Bronchial epithelial cell (primary cell): ENCODE measurements at regions not wholly inside any gene's neighbourhood (a gene's known extent, or its start where the extent isn't known, plus 50 kb on each side); places are given as distances from the start of the nearest gene placed in this dataset.

Experiments
- DNase-seq: peaks from one replicate; pipeline ENCODE4 v3.0.0-alpha.2; 2010; ENCODE audit warnings: low read depth
- FAIRE-seq: peaks from 2 replicates; lab custom pipeline; 2011; peaks lifted over from hg19 to GRCh38; lab: Jason Lieb, UNC
- H3K27me3 ChIP-seq: 2 replicates; pipeline ENCODE4 v1.5.1; 2011; ENCODE audit warnings: low read length; ENCODE audit not compliant: control insufficient read depth, insufficient read depth
- H3K36me3 ChIP-seq: 2 replicates; pipeline ENCODE4 v1.5.1; 2011; ENCODE audit warnings: low read length; ENCODE audit not compliant: control insufficient read depth, insufficient read depth
- H3K4me3 ChIP-seq: 2 replicates; pipeline ENCODE4 v1.5.1; 2011; ENCODE audit warnings: mild to moderate bottlenecking, low read depth, low read length, control low read depth
- TF ChIP-seq, protein P1 (sequence below): IDR thresholded peaks from 2 replicates; pipeline ENCODE4 v1.5.1; 2011; ENCODE audit warnings: mild to moderate bottlenecking, moderate library complexity, low read length, control low read depth, inconsistent platforms; ENCODE audit not compliant: insufficient read depth, severe bottlenecking

DNA sequence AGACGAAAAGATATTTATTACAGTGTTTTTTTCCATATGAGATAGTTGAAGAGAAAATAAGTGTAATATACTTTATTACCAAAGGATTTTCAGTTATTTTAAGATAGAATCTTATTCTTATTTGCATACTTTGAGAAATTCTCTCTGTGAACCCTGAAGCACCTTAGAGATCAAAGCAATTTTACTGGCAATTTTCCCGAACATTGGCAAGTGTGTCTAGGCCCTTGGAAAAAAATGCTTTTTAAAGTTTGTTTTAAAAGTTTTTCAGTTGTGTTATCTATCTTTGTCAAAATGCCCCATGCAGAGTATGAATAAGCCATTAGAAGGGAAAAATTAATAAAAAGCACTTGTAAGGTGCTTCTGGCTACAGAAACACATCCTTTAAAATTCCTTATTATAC is 276.8 kb upstream of the HSF2 start:
- H3K4me3 ChIP-seq = no peak overlapping the region
- no peaks in the 10 kb centered on the region for H3K36me3 ChIP-seq
- no peaks in the 10 kb centered on the region for H3K27me3 ChIP-seq
- FAIRE-seq (no peak), DNase-seq (no peak)
- TF ChIP-seq, protein P1, sequence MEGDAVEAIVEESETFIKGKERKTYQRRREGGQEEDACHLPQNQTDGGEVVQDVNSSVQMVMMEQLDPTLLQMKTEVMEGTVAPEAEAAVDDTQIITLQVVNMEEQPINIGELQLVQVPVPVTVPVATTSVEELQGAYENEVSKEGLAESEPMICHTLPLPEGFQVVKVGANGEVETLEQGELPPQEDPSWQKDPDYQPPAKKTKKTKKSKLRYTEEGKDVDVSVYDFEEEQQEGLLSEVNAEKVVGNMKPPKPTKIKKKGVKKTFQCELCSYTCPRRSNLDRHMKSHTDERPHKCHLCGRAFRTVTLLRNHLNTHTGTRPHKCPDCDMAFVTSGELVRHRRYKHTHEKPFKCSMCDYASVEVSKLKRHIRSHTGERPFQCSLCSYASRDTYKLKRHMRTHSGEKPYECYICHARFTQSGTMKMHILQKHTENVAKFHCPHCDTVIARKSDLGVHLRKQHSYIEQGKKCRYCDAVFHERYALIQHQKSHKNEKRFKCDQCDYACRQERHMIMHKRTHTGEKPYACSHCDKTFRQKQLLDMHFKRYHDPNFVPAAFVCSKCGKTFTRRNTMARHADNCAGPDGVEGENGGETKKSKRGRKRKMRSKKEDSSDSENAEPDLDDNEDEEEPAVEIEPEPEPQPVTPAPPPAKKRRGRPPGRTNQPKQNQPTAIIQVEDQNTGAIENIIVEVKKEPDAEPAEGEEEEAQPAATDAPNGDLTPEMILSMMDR = no peak

DNA sequence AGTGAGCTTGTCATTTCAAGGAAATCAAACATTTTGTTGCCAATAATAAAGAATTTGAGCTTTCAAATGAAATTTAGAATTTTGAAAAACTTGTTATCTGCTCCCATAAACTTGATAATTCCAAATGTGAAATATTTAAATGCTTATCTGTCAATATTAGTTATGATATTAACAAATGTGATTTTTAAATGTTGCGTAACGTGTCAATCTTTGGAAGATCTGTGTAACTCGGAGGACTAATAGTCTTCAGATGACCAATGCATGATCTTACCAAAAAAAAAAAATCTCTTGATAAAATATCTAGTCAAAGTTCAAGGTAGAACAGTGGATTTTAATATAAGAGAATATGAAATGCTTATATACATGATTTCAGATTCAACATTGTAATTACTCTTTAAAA is 274.5 kb upstream of the HSF2 start:
- Histone ChIP-seq H3K27me3 (no peaks in the 10 kb centered on the region), H3K36me3 (no peaks in the 10 kb centered on the region), H3K4me3 (no peak overlapping the region)
- FAIRE-seq (no peak), DNase-seq (no peak)
- TF ChIP-seq, protein P1 = no peak

DNA sequence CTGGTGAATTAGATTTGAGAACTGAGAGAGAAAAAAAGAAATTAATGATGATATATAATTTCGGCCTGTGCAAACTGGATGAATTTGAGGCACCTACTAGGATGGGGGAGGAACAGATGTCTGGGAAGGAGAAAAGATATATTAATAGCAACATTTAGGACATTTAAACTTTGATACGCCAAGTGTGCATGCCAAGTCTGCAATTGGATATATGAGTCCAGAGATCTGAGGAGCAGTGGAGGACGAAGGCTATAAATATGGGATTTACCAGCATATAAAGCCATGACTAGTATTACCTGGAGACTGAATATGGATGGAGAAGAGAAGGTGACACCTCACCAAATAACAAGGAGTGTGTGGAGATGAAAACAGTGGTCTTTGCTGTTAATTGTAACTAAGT is 272.6 kb upstream of the HSF2 start:
- no peaks in the 10 kb centered on the region for H3K36me3 ChIP-seq
- DNase-seq (no peak), FAIRE-seq (no peak)
- no peak overlapping the region for H3K4me3 ChIP-seq
- H3K27me3 ChIP-seq = no peaks in the 10 kb centered on the region
- TF ChIP-seq, protein P1 = no peak

DNA sequence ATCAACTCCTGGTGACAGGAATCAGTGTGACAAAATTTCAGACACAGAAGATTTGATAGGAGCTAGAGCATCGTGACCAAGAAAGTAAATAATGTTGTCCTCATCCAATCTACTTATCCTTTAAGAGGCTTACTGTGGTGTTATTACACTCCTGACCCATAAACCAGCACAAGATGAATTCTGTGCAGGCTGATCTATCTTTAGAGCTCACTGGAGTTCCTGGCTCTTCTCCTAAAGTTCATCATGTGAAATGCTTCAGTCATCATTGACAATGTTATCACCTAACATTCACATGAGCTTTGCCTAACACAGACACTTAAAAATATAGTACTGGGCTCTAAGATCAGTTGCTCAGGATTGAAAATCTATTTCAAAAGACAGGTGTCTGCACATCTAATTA is 271.0 kb upstream of the HSF2 start:
- Histone ChIP-seq H3K36me3 (no peaks in the 10 kb centered on the region), H3K4me3 (no peak overlapping the region), H3K27me3 (no peaks in the 10 kb centered on the region)
- TF ChIP-seq, protein P1 = no peak
- FAIRE-seq (no peak), DNase-seq (no peak)

DNA sequence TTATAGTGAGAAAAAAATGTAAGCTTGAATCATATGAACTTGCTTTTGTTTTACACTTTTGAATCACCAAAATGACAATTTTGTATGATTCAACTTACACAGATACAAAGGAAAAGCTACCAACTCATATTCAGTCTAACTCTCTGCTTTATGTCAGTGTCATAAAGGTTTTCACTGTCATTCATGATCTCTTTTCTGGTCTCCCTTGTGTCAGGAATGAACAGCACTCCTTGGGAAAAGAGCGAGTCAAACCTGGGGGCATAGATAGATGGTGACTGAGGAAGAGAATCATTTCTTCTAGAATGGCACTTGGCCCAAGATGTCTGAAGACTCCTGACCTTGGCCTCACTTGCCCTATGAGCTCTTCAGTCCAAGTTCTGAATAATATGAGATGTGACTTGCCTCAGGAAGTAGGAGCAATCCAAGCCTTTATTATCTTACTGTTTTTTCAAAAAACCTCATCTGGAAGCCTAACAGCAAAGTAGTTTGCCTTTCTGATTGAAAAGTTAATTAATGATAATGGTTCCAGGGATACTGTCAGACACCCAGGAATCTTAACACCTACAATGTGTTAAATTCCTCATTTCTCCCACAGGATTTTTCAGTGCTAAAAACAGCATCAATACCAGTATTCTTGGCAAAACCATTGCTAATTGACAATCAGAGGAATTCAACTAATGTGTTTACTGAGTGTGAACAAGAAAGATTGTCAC is 270.0 kb upstream of the HSF2 start:
- DNase-seq (no peak), FAIRE-seq (no peak)
- Histone ChIP-seq H3K36me3 (no peaks in the 10 kb centered on the region), H3K27me3 (no peaks in the 10 kb centered on the region), H3K4me3 (no peak overlapping the region)
- TF ChIP-seq, protein P1 = no peak

DNA sequence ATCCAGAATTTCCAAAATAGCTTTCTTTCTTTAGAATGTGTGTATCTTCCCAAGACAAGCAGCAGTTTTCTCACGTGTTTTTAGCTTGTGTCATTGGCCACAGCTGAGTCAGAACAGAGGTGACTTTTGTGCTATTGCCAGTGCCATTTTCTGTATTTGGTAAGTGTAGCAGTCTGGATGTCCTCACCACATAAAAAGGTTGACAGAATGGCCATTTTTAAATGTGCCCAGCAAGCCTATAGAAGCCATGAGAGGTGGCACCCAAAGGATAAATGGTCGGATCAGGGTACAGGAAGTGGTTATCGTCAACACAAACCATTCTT is 269.5 kb upstream of the HSF2 start:
- no peak for FAIRE-seq
- TF ChIP-seq, protein P1 = no peak
- no peak for DNase-seq
- Histone ChIP-seq H3K27me3 (no peaks in the 10 kb centered on the region), H3K4me3 (no peak overlapping the region), H3K36me3 (no peaks in the 10 kb centered on the region)
